Esophagus muscularis mucosa (tissue), 4 donors: ENCODE measurements at regions not wholly inside any gene's neighbourhood (a gene's known extent, or its start where the extent isn't known, plus 50 kb on each side); places are given as distances from the start of the nearest gene placed in this dataset.

ENCODE experiments used
- CTCF ChIP-seq, 3 experiments: fragments of 200-600 bp in 2 of 3; fragments of 450-650 bp in 1 of 3; sonication (generic) in 2 of 3; IDR thresholded peaks; one replicate each; pipeline ENCODE4 v1.5.1; 2017 to 2019; ENCODE audit warnings: antibody characterized with exemption in 3 of 3, mild to moderate bottlenecking in 2 of 3, moderate library complexity in 1 of 3
- EP300 ChIP-seq: sonication (generic); formaldehyde crosslinking; IDR thresholded peaks from one replicate; pipeline ENCODE4 v1.6.1; 2017; ENCODE audit warnings: antibody characterized with exemption
- POLR2A ChIP-seq: fragments of 450-650 bp; IDR thresholded peaks from one replicate; pipeline ENCODE4 v1.6.1; 2017; ENCODE audit warnings: antibody characterized with exemption, moderate library complexity, mild to moderate bottlenecking, low read depth

GRCh38 chr14:83779266-83779665 lies 1750.7 kb upstream of the FLRT2 start:
- TF ChIP-seq CTCF (IDR thresholded peaks at IDR 0.05) (no peak), EP300 (no peak), POLR2A (no peak)
